Motor neuron (in vitro differentiated cells): ENCODE measurements at regions not wholly inside any gene's neighbourhood (a gene's known extent, or its start where the extent isn't known, plus 50 kb on each side); places are given as distances from the start of the nearest gene placed in this dataset.
"Not testable (repeated sequence)": the region's sequence is repeated elsewhere in the genome, so short reads cannot be mapped to it uniquely, and the experiment has no call there.

Source experiments
- ATAC-seq, 8 experiments: fragments of 200-7000 bp; cut with Tn5 transposase; replicated peaks in 6 of 8; 2 replicates each; pipeline ENCODE4 v1.8.0; 2021; ENCODE audit warnings: mild to moderate bottlenecking in 8 of 8, moderate library complexity in 8 of 8
- H3K27ac ChIP-seq, 2 donors: fragments of 250-450 bp; sonication (Bioruptor Pico); 2 replicates each; pipeline ENCODE4 v1.9.0; 2021; ENCODE audit warnings: antibody characterized with exemption in 2 of 2, mild to moderate bottlenecking in 2 of 2, moderate library complexity in 1 of 2
- H3K4me1 ChIP-seq, 2 donors: fragments of 250-450 bp; sonication (Bioruptor Pico); replicated peaks in 1 of 2; 2 replicates each; pipeline ENCODE4 v1.6.1; 2021; ENCODE audit warnings: antibody characterized with exemption in 2 of 2, mild to moderate bottlenecking in 2 of 2, moderate library complexity in 1 of 2
- H3K4me3 ChIP-seq, 5 donors: fragments of 250-450 bp; sonication (Bioruptor Pico); 2 replicates each; pipeline ENCODE4 v1.9.0; 2021; ENCODE audit warnings: antibody characterized with exemption in 5 of 5, mild to moderate bottlenecking in 5 of 5, moderate library complexity in 4 of 5
- WGBS, 10 experiments: fragments of 450-650 bp; shearing (Covaris generic); methylation state at CpG; one replicate each; pipeline ENCODE4 v1.0.0; 2022; 5-methylcytosine and 5-hydroxymethylcytosine counted together
- in situ Hi-C, 9 experiments: fragments of 400-800 bp; cut with MboI; loops; one replicate each; pipeline ENCODE4 v1.15.0; 2021; ENCODE audit warnings: low sequenced_read_pairs in 9 of 9, low pct_unique_long_range_greater_than_20kb in 2 of 9; ENCODE audit not compliant: unreplicated experiment in 9 of 9

GRCh38 chr11:93608364-93608763 lies 53.1 kb upstream of the CEP295 start:
- in situ Hi-C loops = no loop called here
- whole genome bisulfite sequencing, 10 experiments = 0 to 100% (median 40%) methylated on average over 1 of the region's 1 CpG; no CpG with 5 or more reads in 4 of the 10 experiments
- ATAC-seq = peak in 2 of 8 experiments; percentile 80 to 85
- no peak overlapping the region for H3K4me3 ChIP-seq
- peaks cover 9 to 11% of the 10 kb centered on the region in 2 donors for H3K4me1 ChIP-seq
- H3K27ac ChIP-seq = no peak overlapping the region

GRCh38 chr11:93606721-93607120 lies 54.8 kb upstream of the CEP295 start:
- ATAC-seq = no peak
- Histone ChIP-seq H3K27ac (no peak overlapping the region), H3K4me1 (peaks cover 9 to 11% of the 10 kb centered on the region in 2 donors), H3K4me3 (no peak overlapping the region)
- in situ Hi-C loops = no loop called here
- 50 to 100% (median 88%) methylated on average over 2 to 3 of the region's 3 CpGs; no CpG with 5 or more reads in 3 of the 10 experiments for WGBS, 10 experiments

GRCh38 chr11:93606314-93606713 lies 55.2 kb upstream of the CEP295 start:
- ATAC-seq = no peak
- Histone ChIP-seq H3K4me3 (no peak overlapping the region), H3K27ac (no peak overlapping the region), H3K4me1 (peaks cover 9 to 11% of the 10 kb centered on the region in 2 donors)
- in situ Hi-C loops = no loop called here
- WGBS, 10 experiments = 13 to 80% (median 60%) methylated on average over 1 to 2 of the region's 2 CpGs; no CpG with 5 or more reads in 3 of the 10 experiments

- H3K27ac ChIP-seq = no peak overlapping the region
- H3K4me1 ChIP-seq = peaks cover 9 to 11% of the 10 kb centered on the region in 2 donors
- ATAC-seq = no peak
- in situ Hi-C loops = no loop called here
- no peak overlapping the region for H3K4me3 ChIP-seq
- 0 to 60% (median 14%) methylated on average over 1 to 3 of the region's 3 CpGs; no CpG with 5 or more reads in 3 of the 10 experiments for WGBS, 10 experiments
Observed at GRCh38 chr11:93605642-93606041, 55.8 kb upstream of the CEP295 start.

GRCh38 chr11:93604008-93604660 lies 57.3 kb upstream of the CEP295 start:
- no peak overlapping the region for H3K4me3 ChIP-seq
- in situ Hi-C loops = no loop called here
- WGBS, 10 experiments = 0 to 80% (median 20%) methylated on average over 1 to 3 of the region's 4 CpGs; no CpG with 5 or more reads in 1 of the 10 experiments
- ATAC-seq = peak in 2 of 8 experiments; percentile 52 to 68
- no peak overlapping the region for H3K27ac ChIP-seq
- H3K4me1 ChIP-seq = peaks cover 9 to 11% of the 10 kb centered on the region in 2 donors

GRCh38 chr11:93603225-93604007 lies 58.1 kb upstream of the CEP295 start:
- H3K4me1 ChIP-seq = peaks cover 9 to 11% of the 10 kb centered on the region in 2 donors
- H3K27ac ChIP-seq = no peak overlapping the region
- H3K4me3 ChIP-seq = no peak overlapping the region
- in situ Hi-C loops = no loop called here
- 44 to 100% (median 75%) methylated on average over 2 to 3 of the region's 3 CpGs; no CpG with 5 or more reads in 2 of the 10 experiments for WGBS, 10 experiments
- peak in 1 of 8 experiments; percentile 14 for ATAC-seq

- in situ Hi-C loops, H3K4me3 ChIP-seq, H3K4me1 ChIP-seq, H3K27ac ChIP-seq, ATAC-seq: not testable (repeated sequence)
- 0 to 61% (median 48%) methylated on average over 1 to 2 of the region's 2 CpGs; no CpG with 5 or more reads in 6 of the 10 experiments for WGBS, 10 experiments
Observed at GRCh38 chr11:93596171-93596570, 53.0 kb upstream of the SMCO4 start.
